CD8-positive, alpha-beta memory T cell (primary cell): ENCODE measurements at regions not wholly inside any gene's neighbourhood (a gene's known extent, or its start where the extent isn't known, plus 50 kb on each side); places are given as distances from the start of the nearest gene placed in this dataset.
"Not testable (repeated sequence)": the region's sequence is repeated elsewhere in the genome, so short reads cannot be mapped to it uniquely, and the experiment has no call there.

Source experiments
- CTCF ChIA-PET: fragments of 350-600 bp; sonication (Branson Sonifier 250); formaldehyde crosslinking; loops from one replicate; lab custom pipeline; 2021; ENCODE audit warnings: antibody characterized with exemption; lab: Charles Lee
- POLR2A ChIA-PET: fragments of 350-600 bp; sonication (Branson Sonifier 250); formaldehyde crosslinking; loops from one replicate; lab custom pipeline; 2021; ENCODE audit warnings: antibody characterized with exemption; lab: Charles Lee
- DNase-seq, 5 donors: peaks; one replicate each; pipeline versions ENCODE4 v3.0.0 to v3.0.0-alpha.2; 2020 to 2022; ENCODE audit warnings: mixed read lengths in 1 of 5
- H3K27ac ChIP-seq: one replicate; pipeline ENCODE4 v1.7.0; 2013; ENCODE audit warnings: low read depth, mild to moderate bottlenecking, low read length, moderate library complexity
- H3K27me3 ChIP-seq: 2 replicates; pipeline ENCODE4 v1.7.0; 2013; ENCODE audit warnings: low read length, mild to moderate bottlenecking; ENCODE audit not compliant: insufficient read depth, poor library complexity, severe bottlenecking
- H3K36me3 ChIP-seq: 2 replicates; pipeline ENCODE4 v1.7.0; 2013; ENCODE audit warnings: mild to moderate bottlenecking, low read length, moderate library complexity; ENCODE audit not compliant: insufficient read depth
- H3K4me1 ChIP-seq: 2 replicates; pipeline ENCODE4 v1.7.0; 2013; ENCODE audit warnings: mild to moderate bottlenecking, low read length, moderate library complexity; ENCODE audit not compliant: insufficient read depth
- H3K4me3 ChIP-seq: 2 replicates; pipeline ENCODE4 v1.7.0; 2013; ENCODE audit warnings: mild to moderate bottlenecking, low read length
- H3K9me3 ChIP-seq: 2 replicates; pipeline ENCODE4 v1.7.0; 2013; ENCODE audit warnings: mild to moderate bottlenecking, low read length
- H3K27ac Mint-ChIP-seq, 8 donors: one replicate each; pipeline ENCODE4 v1.8.0; 2020 to 2021; ENCODE audit warnings: mixed read lengths in 8 of 8, mild to moderate bottlenecking in 6 of 8, inconsistent platforms in 3 of 8, moderate library complexity in 3 of 8
- H3K27me3 Mint-ChIP-seq, 2 donors: one replicate each; pipeline ENCODE4 v1.8.0; 2020 to 2021; ENCODE audit warnings: mixed read lengths in 2 of 2, mild to moderate bottlenecking in 1 of 2, moderate library complexity in 1 of 2
- H3K36me3 Mint-ChIP-seq, 3 donors: one replicate each; pipeline ENCODE4 v1.8.0; 2020 to 2021; ENCODE audit warnings: mixed read lengths in 3 of 3, inconsistent platforms in 1 of 3, mild to moderate bottlenecking in 1 of 3
- H3K4me1 Mint-ChIP-seq, 3 donors: one replicate each; pipeline ENCODE4 v1.8.0; 2020 to 2021; ENCODE audit warnings: mixed read lengths in 3 of 3, inconsistent platforms in 1 of 3, mild to moderate bottlenecking in 1 of 3
- H3K4me3 Mint-ChIP-seq, 7 donors: one replicate each; pipeline ENCODE4 v1.8.0; 2020 to 2021; ENCODE audit warnings: mixed read lengths in 7 of 7, mild to moderate bottlenecking in 6 of 7, moderate library complexity in 4 of 7, inconsistent platforms in 2 of 7
- H3K9me3 Mint-ChIP-seq, 5 donors: one replicate each; pipeline ENCODE4 v1.8.0; 2020 to 2022; ENCODE audit warnings: mixed read lengths in 5 of 5, mild to moderate bottlenecking in 3 of 5, moderate library complexity in 2 of 5, inconsistent platforms in 1 of 5

- DNase-seq, result no peak
- peaks cover 0 to 3% of the 10 kb centered on the region in 2 donors for H3K27me3 Mint-ChIP-seq
- Histone ChIP-seq H3K9me3 (no peaks in the 10 kb centered on the region), H3K36me3 (no peaks in the 10 kb centered on the region), H3K4me3 (no peak overlapping the region), H3K27me3 (no peaks in the 10 kb centered on the region), H3K27ac (no peak overlapping the region), H3K4me1 (no peaks in the 10 kb centered on the region)
- ChIA-PET POLR2A (no interaction called here), CTCF (interaction anchor here (0.8 to 0.9 kb wide), 2 partner anchors 20 to 47 kb away, joined by 4 read pairs; no protein-coding TSS in a partner anchor)
- H3K36me3 Mint-ChIP-seq, result peaks cover 0 to 24% (median 3%) of the 10 kb centered on the region in 3 donors
- H3K4me1 Mint-ChIP-seq, result peaks cover 11 to 16% (median 12%) of the 10 kb centered on the region in 3 donors
- no peak overlapping the region for H3K4me3 Mint-ChIP-seq
- H3K27ac Mint-ChIP-seq, result peak overlapping the region in 2 of 8 donors; percentile 46 to 51
- H3K9me3 Mint-ChIP-seq, result peaks cover 0 to 3% (median 0%) of the 10 kb centered on the region in 5 donors
Observed at GRCh38 chr2:8253781-8254180, 428.1 kb upstream of the ID2 start.

GRCh38 chr2:8254214-8254613 lies 427.6 kb upstream of the ID2 start:
- Mint-ChIP-seq H3K27ac (peak overlapping the region in 1 of 8 donors; percentile 37), H3K36me3 (peaks cover 0 to 24% (median 3%) of the 10 kb centered on the region in 3 donors), H3K4me1 (peaks cover 11 to 16% (median 12%) of the 10 kb centered on the region in 3 donors)
- H3K36me3 ChIP-seq, H3K9me3 ChIP-seq, H3K27me3 ChIP-seq, H3K4me1 ChIP-seq, H3K9me3 Mint-ChIP-seq, H3K27me3 Mint-ChIP-seq, H3K27ac ChIP-seq, POLR2A ChIA-PET, DNase-seq, H3K4me3 Mint-ChIP-seq, H3K4me3 ChIP-seq: not testable (repeated sequence)
- CTCF ChIA-PET, result interaction anchor here (0.8 to 1.1 kb wide), 3 partner anchors 15 to 47 kb away, joined by 3 to 4 read pairs (median 4); no protein-coding TSS in a partner anchor

GRCh38 chr2:8254791-8255447 lies 426.9 kb upstream of the ID2 start:
- ChIA-PET POLR2A (no interaction called here), CTCF (interaction anchor here (1.1 kb wide), 1 partner anchor 14 kb away, joined by 3 read pairs; no protein-coding TSS in a partner anchor)
- H3K27ac Mint-ChIP-seq, result no peak overlapping the region
- peaks cover 0 to 3% (median 0%) of the 10 kb centered on the region in 5 donors for H3K9me3 Mint-ChIP-seq
- Histone ChIP-seq H3K36me3 (no peaks in the 10 kb centered on the region), H3K4me3 (no peak overlapping the region), H3K27me3 (no peaks in the 10 kb centered on the region), H3K9me3 (no peaks in the 10 kb centered on the region), H3K27ac (no peak overlapping the region), H3K4me1 (no peaks in the 10 kb centered on the region)
- peaks cover 0 to 3% of the 10 kb centered on the region in 2 donors for H3K27me3 Mint-ChIP-seq
- H3K4me3 Mint-ChIP-seq, result no peak overlapping the region
- DNase-seq, result no peak
- peaks cover 11 to 16% (median 12%) of the 10 kb centered on the region in 3 donors for H3K4me1 Mint-ChIP-seq
- H3K36me3 Mint-ChIP-seq, result peaks cover 0 to 21% (median 3%) of the 10 kb centered on the region in 3 donors

DNA sequence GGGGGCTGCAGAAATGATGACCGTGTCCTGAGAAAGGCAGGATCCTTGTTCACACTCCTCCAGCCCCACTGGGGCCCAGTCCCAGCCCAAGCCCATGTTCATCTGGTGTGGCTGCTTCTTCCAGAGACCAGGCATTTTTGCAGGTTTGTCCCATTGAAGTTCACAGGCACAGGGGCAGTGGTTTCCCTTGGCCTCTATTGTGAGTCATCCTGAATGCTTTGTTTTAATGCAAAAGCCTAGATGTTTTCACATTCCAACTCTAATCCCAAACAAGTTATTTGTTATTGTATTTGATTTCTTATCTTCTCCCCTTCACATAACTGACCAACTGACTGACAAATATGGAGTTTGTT lies 426.4 kb upstream of the ID2 start:
- Histone ChIP-seq H3K9me3 (no peaks in the 10 kb centered on the region), H3K4me3 (no peak overlapping the region), H3K27me3 (no peaks in the 10 kb centered on the region), H3K27ac (no peak overlapping the region), H3K36me3 (no peaks in the 10 kb centered on the region), H3K4me1 (no peaks in the 10 kb centered on the region)
- peak overlapping the region in 1 of 8 donors; percentile 48 for H3K27ac Mint-ChIP-seq
- H3K4me3 Mint-ChIP-seq, result no peak overlapping the region
- H3K27me3 Mint-ChIP-seq, result peaks cover 0 to 3% of the 10 kb centered on the region in 2 donors
- POLR2A ChIA-PET, result no interaction called here
- peaks cover 0 to 16% (median 5%) of the 10 kb centered on the region in 3 donors for H3K36me3 Mint-ChIP-seq
- H3K4me1 Mint-ChIP-seq, result peaks cover 11 to 16% (median 12%) of the 10 kb centered on the region in 3 donors
- peaks cover 0 to 3% (median 0%) of the 10 kb centered on the region in 5 donors for H3K9me3 Mint-ChIP-seq
- no peak for DNase-seq
- CTCF ChIA-PET, result no interaction called here

DNA sequence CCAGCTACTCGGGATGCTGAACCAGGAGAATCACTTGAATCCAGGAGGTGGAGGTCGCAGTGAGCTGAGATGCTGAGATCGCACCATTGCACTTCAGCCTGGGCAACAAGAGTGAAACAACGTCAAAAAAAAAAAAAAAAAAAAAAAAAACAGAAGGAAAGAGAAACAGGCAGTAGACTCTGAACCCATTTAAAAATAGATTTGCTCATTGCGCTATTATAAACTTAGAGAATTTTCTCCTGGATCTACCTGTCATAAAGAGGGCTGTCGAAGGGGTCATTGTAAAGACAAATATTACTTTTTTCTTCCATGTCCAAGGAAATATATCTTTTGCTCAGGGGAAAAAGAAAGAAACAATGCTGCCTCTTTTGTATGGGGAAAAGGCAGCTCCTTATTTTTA lies 425.0 kb upstream of the ID2 start:
- H3K4me1 ChIP-seq, result no peaks in the 10 kb centered on the region
- no peaks in the 10 kb centered on the region for H3K27me3 ChIP-seq
- Mint-ChIP-seq H3K9me3 (peaks cover 0 to 1% (median 0%) of the 10 kb centered on the region in 5 donors), H3K27ac (no peak overlapping the region), H3K4me3 (no peak overlapping the region), H3K36me3 (peaks cover 0 to 5% (median 5%) of the 10 kb centered on the region in 3 donors), H3K27me3 (no peaks in the 10 kb centered on the region), H3K4me1 (peaks cover 11 to 16% (median 12%) of the 10 kb centered on the region in 3 donors)
- no peaks in the 10 kb centered on the region for H3K9me3 ChIP-seq
- no peaks in the 10 kb centered on the region for H3K36me3 ChIP-seq
- ChIA-PET CTCF (no interaction called here), POLR2A (no interaction called here)
- DNase-seq, result no peak
- H3K4me3 ChIP-seq, result no peak overlapping the region
- H3K27ac ChIP-seq, result no peak overlapping the region

GRCh38 chr2:8257502-8257901 lies 424.4 kb upstream of the ID2 start:
- Mint-ChIP-seq H3K4me1 (peaks cover 11 to 16% (median 12%) of the 10 kb centered on the region in 3 donors), H3K27me3 (no peaks in the 10 kb centered on the region), H3K27ac (no peak overlapping the region), H3K9me3 (peaks cover 0 to 1% (median 0%) of the 10 kb centered on the region in 5 donors), H3K4me3 (no peak overlapping the region), H3K36me3 (peaks cover 0 to 5% (median 4%) of the 10 kb centered on the region in 3 donors)
- Histone ChIP-seq H3K9me3 (no peaks in the 10 kb centered on the region), H3K4me3 (no peak overlapping the region), H3K4me1 (no peaks in the 10 kb centered on the region), H3K27me3 (no peaks in the 10 kb centered on the region), H3K36me3 (no peaks in the 10 kb centered on the region), H3K27ac (no peak overlapping the region)
- POLR2A ChIA-PET, result no interaction called here
- DNase-seq, result no peak
- CTCF ChIA-PET, result no interaction called here

DNA sequence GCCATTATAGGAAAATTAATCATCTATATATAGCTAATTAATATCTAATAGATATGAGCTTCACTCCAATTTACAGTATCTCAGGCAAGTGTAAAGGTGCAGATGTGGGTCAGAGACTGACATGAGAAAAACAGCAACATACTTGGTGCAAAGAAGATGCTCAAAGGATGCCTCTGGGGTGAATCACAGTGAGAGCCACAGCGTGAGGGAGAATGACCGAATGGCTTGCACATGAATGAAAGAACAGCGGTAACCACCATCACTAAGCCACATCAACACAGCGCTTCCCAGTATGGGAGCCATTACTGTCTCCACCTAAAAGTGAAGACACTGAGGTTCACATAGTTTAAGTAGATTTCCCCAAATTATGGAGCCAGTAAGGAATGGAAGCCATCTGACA lies 423.4 kb upstream of the ID2 start:
- no peak overlapping the region for H3K4me3 Mint-ChIP-seq
- H3K36me3 Mint-ChIP-seq, result peaks cover 0 to 11% (median 5%) of the 10 kb centered on the region in 3 donors
- H3K27ac Mint-ChIP-seq, result peak overlapping the region in 1 of 8 donors; percentile 21
- H3K4me3 ChIP-seq, result no peak overlapping the region
- H3K36me3 ChIP-seq, result no peaks in the 10 kb centered on the region
- peaks cover 11 to 20% (median 12%) of the 10 kb centered on the region in 3 donors for H3K4me1 Mint-ChIP-seq
- ChIA-PET CTCF (no interaction called here), POLR2A (no interaction called here)
- H3K9me3 Mint-ChIP-seq, result peaks cover 0 to 1% (median 0%) of the 10 kb centered on the region in 5 donors
- no peaks in the 10 kb centered on the region for H3K4me1 ChIP-seq
- no peaks in the 10 kb centered on the region for H3K27me3 ChIP-seq
- no peak overlapping the region for H3K27ac ChIP-seq
- peaks cover 0 to 2% of the 10 kb centered on the region in 2 donors for H3K27me3 Mint-ChIP-seq
- H3K9me3 ChIP-seq, result no peaks in the 10 kb centered on the region
- DNase-seq, result no peak

DNA sequence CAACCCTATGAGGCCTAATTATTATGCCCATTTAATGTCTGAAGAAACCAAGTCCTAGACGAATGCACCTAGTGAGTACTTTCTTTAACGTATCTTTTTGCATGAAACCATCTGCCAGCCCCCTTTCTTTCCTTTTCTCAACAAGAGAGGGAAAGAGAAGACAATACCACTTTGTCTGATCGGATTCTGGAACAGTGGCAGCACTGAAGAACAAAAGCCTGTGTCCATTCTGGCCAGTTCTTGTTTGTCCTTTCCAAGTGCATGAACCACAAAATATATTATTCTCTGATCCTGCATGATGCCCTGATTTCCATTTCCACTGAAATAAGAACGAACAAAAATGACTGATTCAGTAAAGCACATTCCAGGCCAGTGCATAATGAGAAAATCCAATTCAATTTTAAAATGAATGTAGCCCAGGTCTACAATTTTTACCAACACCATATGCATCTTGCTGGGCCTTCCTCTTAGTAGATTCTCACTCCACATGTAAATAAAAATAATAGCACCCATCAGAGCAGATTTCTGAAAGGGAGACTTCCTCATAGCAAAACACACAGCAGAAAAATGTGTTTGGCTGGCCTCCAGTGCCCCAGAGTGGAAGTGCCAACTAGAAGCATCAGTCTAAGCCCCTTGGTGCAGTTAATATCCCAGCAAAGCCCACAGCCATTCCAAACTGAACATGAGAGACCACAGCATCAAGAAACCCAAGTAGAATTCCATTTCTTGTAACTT lies 422.6 kb upstream of the ID2 start:
- Histone ChIP-seq H3K9me3 (no peaks in the 10 kb centered on the region), H3K4me1 (no peaks in the 10 kb centered on the region), H3K27me3 (no peaks in the 10 kb centered on the region), H3K36me3 (no peaks in the 10 kb centered on the region), H3K4me3 (no peak overlapping the region), H3K27ac (no peak overlapping the region)
- Mint-ChIP-seq H3K27me3 (peaks cover 0 to 2% of the 10 kb centered on the region in 2 donors), H3K9me3 (no peaks in the 10 kb centered on the region), H3K27ac (no peak overlapping the region), H3K4me1 (peaks cover 4 to 11% (median 6%) of the 10 kb centered on the region in 3 donors), H3K4me3 (no peak overlapping the region), H3K36me3 (peaks cover 0 to 6% (median 4%) of the 10 kb centered on the region in 3 donors)
- CTCF ChIA-PET, result no interaction called here
- no peak for DNase-seq
- POLR2A ChIA-PET, result no interaction called here
